ENCODE measurements at regions not wholly inside any gene's neighbourhood (a gene's known extent, or its start where the extent isn't known, plus 50 kb on each side); places are given as distances from the start of the nearest gene placed in this dataset.

DNA sequence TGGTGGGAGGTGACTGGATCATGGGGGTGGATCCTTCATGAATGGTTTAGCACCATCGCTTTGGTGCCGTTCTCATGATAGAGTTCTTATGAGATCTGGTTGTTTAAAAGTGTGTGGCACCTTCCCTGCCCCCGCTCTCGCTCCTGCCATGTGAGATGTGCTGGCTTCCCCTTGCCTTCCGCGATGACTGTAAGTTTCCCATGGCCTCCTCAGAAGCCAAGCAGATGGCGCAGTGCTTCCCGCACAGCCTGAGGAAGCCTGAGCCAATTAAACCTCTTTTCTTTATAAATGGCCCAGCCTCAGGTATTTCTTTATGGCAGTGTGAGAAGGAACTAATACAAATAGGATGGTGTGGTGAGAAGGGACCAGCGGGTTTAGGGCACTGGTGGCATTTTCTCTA is 243.3 kb upstream of the CELF2 start:
- TF ChIP-seq, protein P1, sequence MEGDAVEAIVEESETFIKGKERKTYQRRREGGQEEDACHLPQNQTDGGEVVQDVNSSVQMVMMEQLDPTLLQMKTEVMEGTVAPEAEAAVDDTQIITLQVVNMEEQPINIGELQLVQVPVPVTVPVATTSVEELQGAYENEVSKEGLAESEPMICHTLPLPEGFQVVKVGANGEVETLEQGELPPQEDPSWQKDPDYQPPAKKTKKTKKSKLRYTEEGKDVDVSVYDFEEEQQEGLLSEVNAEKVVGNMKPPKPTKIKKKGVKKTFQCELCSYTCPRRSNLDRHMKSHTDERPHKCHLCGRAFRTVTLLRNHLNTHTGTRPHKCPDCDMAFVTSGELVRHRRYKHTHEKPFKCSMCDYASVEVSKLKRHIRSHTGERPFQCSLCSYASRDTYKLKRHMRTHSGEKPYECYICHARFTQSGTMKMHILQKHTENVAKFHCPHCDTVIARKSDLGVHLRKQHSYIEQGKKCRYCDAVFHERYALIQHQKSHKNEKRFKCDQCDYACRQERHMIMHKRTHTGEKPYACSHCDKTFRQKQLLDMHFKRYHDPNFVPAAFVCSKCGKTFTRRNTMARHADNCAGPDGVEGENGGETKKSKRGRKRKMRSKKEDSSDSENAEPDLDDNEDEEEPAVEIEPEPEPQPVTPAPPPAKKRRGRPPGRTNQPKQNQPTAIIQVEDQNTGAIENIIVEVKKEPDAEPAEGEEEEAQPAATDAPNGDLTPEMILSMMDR (IDR thresholded peaks at IDR 0.05; ENCODE audit: unreplicated experiment) = no peak
- no peaks in the 10 kb centered on the region for H3K9me3 Mint-ChIP-seq (ENCODE audit: unreplicated experiment)
- H3K4me3 Mint-ChIP-seq (ENCODE audit: unreplicated experiment) = no peak overlapping the region
- H3K4me1 Mint-ChIP-seq (ENCODE audit: unreplicated experiment) = no peaks in the 10 kb centered on the region
- no peaks in the 10 kb centered on the region for H3K36me3 Mint-ChIP-seq (ENCODE audit: low read depth, unreplicated experiment)
- no peak overlapping the region for H3K27ac Mint-ChIP-seq (ENCODE audit: unreplicated experiment)
- H3K27me3 Mint-ChIP-seq (ENCODE audit: unreplicated experiment) = peaks cover 4% of the 10 kb centered on the region
- DNase-seq (ENCODE audit: low spot score) = no peak

- Mint-ChIP-seq H3K27ac (ENCODE audit: unreplicated experiment) (no peak overlapping the region), H3K36me3 (ENCODE audit: low read depth, unreplicated experiment) (no peaks in the 10 kb centered on the region), H3K9me3 (ENCODE audit: unreplicated experiment) (no peaks in the 10 kb centered on the region), H3K4me1 (ENCODE audit: unreplicated experiment) (no peaks in the 10 kb centered on the region), H3K27me3 (ENCODE audit: unreplicated experiment) (peaks cover 5% of the 10 kb centered on the region), H3K4me3 (ENCODE audit: unreplicated experiment) (no peak overlapping the region)
- TF ChIP-seq, protein P1 (IDR thresholded peaks at IDR 0.05; ENCODE audit: unreplicated experiment) = no peak
- DNase-seq (ENCODE audit: low spot score) = no peak
Measured at GRCh38 chr10:10776363-10776762, 241.3 kb upstream of the CELF2 start.

DNA sequence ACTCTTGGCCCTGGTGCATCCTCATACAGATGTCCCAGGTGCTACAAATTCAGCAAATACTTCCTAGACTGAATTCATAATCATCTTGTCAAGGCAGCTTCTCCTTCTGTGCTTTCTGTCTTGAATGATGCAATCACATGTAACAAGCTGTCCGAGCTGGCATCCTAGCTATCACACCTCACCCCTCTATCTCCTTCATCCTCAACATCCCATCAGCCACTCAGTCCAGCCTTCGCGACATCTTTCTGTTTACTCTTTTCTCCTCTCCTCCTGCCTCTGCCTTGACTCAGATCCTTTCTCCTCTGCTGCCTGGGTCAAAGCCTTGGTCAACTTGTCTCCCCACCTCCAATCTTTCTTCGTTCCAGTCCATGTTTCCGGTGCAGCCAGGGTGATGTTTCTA is 240.4 kb upstream of the CELF2 start:
- TF ChIP-seq, protein P1 (IDR thresholded peaks at IDR 0.05; ENCODE audit: unreplicated experiment) = no peak
- Mint-ChIP-seq H3K9me3 (ENCODE audit: unreplicated experiment) (no peaks in the 10 kb centered on the region), H3K27me3 (ENCODE audit: unreplicated experiment) (peaks cover 4% of the 10 kb centered on the region), H3K4me3 (ENCODE audit: unreplicated experiment) (no peak overlapping the region), H3K36me3 (ENCODE audit: low read depth, unreplicated experiment) (no peaks in the 10 kb centered on the region), H3K4me1 (ENCODE audit: unreplicated experiment) (no peaks in the 10 kb centered on the region), H3K27ac (ENCODE audit: unreplicated experiment) (no peak overlapping the region)
- no peak for DNase-seq (ENCODE audit: low spot score)

- Mint-ChIP-seq H3K27me3 (ENCODE audit: unreplicated experiment) (peaks cover 4% of the 10 kb centered on the region), H3K36me3 (ENCODE audit: low read depth, unreplicated experiment) (no peaks in the 10 kb centered on the region), H3K4me1 (ENCODE audit: unreplicated experiment) (no peaks in the 10 kb centered on the region), H3K4me3 (ENCODE audit: unreplicated experiment) (no peak overlapping the region), H3K9me3 (ENCODE audit: unreplicated experiment) (no peaks in the 10 kb centered on the region), H3K27ac (ENCODE audit: unreplicated experiment) (peak overlapping the region; percentile 21)
- no peak for DNase-seq (ENCODE audit: low spot score)
- TF ChIP-seq, protein P1 (IDR thresholded peaks at IDR 0.05; ENCODE audit: unreplicated experiment) = no peak
Measured at GRCh38 chr10:10777723-10778122, 239.9 kb upstream of the CELF2 start.

DNA sequence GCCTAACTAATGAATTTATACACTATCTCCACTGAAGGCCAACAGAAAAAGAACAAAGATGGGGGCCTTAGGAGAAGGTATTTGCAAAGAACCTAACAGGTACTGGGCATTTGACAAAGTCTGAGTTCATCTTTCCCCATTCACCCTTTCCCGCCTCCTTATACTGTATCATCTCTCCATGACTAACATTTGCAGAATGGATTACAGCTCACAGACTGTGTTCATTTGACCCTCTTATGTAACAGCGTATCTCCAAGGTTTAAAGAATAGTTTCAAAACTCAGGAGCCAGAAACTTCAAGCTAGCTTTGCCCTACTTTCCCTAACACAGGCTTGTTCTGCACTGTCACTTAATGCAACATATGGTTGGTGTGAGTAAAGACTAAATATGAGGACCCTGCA is 238.7 kb upstream of the CELF2 start:
- no peak overlapping the region for H3K27ac Mint-ChIP-seq (ENCODE audit: unreplicated experiment)
- H3K4me1 Mint-ChIP-seq (ENCODE audit: unreplicated experiment) = no peaks in the 10 kb centered on the region
- TF ChIP-seq, protein P1 (IDR thresholded peaks at IDR 0.05; ENCODE audit: unreplicated experiment) = no peak
- no peak for DNase-seq (ENCODE audit: low spot score)
- no peaks in the 10 kb centered on the region for H3K9me3 Mint-ChIP-seq (ENCODE audit: unreplicated experiment)
- H3K27me3 Mint-ChIP-seq (ENCODE audit: unreplicated experiment) = peaks cover 4% of the 10 kb centered on the region
- peaks cover 7% of the 10 kb centered on the region for H3K36me3 Mint-ChIP-seq (ENCODE audit: low read depth, unreplicated experiment)
- H3K4me3 Mint-ChIP-seq (ENCODE audit: unreplicated experiment) = no peak overlapping the region
